Stomach (tissue), 8 donors: ENCODE measurements at regions not wholly inside any gene's neighbourhood (a gene's known extent, or its start where the extent isn't known, plus 50 kb on each side); places are given as distances from the start of the nearest gene placed in this dataset.

ENCODE experiments used
- DNase-seq, 2 donors: peaks; one replicate each; pipeline versions ENCODE4 v3.0.0 to v3.0.0-alpha.2; 2013 to 2019
- H3K27ac ChIP-seq, 5 donors: fragments of 200-600 bp in 4 of 5; sonication (generic) in 4 of 5; one replicate each; pipeline ENCODE4 v1.5.1; 2013 to 2019; ENCODE audit warnings: mild to moderate bottlenecking in 1 of 5, moderate library complexity in 1 of 5
- H3K27me3 ChIP-seq, 3 donors: fragments of 200-600 bp; sonication (generic); one replicate each; pipeline ENCODE4 v1.5.1; 2017 to 2019; ENCODE audit warnings: mixed run types in 1 of 3
- H3K36me3 ChIP-seq, 4 donors: fragments of 200-600 bp; sonication (generic); 1 replicate in 3 of 4; 2 replicates in 1 of 4; pipeline ENCODE4 v1.5.1; 2016 to 2019
- H3K4me1 ChIP-seq, 4 donors: fragments of 200-600 bp; sonication (generic); one replicate each; pipeline ENCODE4 v1.5.1; 2016 to 2019
- H3K4me3 ChIP-seq, 4 donors: fragments of 200-600 bp; sonication (generic) in 3 of 4; one replicate each; pipeline ENCODE4 v1.5.1; 2016 to 2019; ENCODE audit warnings: mild to moderate bottlenecking in 1 of 4
- H3K9me3 ChIP-seq, 4 donors: fragments of 200-600 bp; sonication (generic); one replicate each; pipeline ENCODE4 v1.5.1; 2016 to 2019
- EP300 ChIP-seq: sonication (generic); formaldehyde crosslinking; IDR thresholded peaks from one replicate; pipeline ENCODE4 v1.6.1; 2017; ENCODE audit warnings: antibody characterized with exemption
- POLR2A ChIP-seq, 4 donors: fragments of 450-650 bp; IDR thresholded peaks; one replicate each; pipeline ENCODE4 v1.6.1; 2016; ENCODE audit warnings: antibody characterized with exemption in 4 of 4, control low read depth in 2 of 4, mild to moderate bottlenecking in 1 of 4, moderate library complexity in 1 of 4
- POLR2AphosphoS5 ChIP-seq, 3 donors: sonication (generic); formaldehyde crosslinking; IDR thresholded peaks; one replicate each; pipeline ENCODE4 v1.6.1; 2016; ENCODE audit warnings: antibody characterized with exemption in 3 of 3
- WGBS, 5 donors: extraction: QIAGEN DNeasy Blood & Tissue Kit in 3 of 5; methylation state at CpG; one replicate each; pipeline versions ENCODE4 v1.1.5 to v1.1.7; 2013 to 2018; 5-methylcytosine and 5-hydroxymethylcytosine counted together
- intact Hi-C: fragments of 100-400 bp; cut with DNase I; formaldehyde crosslinking; loops from one replicate; pipeline ENCODE4 v1.15.1; 2023; ENCODE audit warnings: low total_unique reads
- TF ChIP-seq, protein P1 (sequence below), 7 experiments: fragments of 450-650 bp in 4 of 7; fragments of 200-600 bp in 3 of 7; sonication (generic) in 3 of 7; IDR thresholded peaks; one replicate each; pipeline ENCODE4 v1.5.1; 2016 to 2019; ENCODE audit warnings: antibody characterized with exemption in 7 of 7, control low read depth in 2 of 7, mild to moderate bottlenecking in 1 of 7
- donor health status: healthy with polysubstance abuse.
- donor health status: Bipolar disorder and iron deficiency.
- donor health status: healthy.

DNA sequence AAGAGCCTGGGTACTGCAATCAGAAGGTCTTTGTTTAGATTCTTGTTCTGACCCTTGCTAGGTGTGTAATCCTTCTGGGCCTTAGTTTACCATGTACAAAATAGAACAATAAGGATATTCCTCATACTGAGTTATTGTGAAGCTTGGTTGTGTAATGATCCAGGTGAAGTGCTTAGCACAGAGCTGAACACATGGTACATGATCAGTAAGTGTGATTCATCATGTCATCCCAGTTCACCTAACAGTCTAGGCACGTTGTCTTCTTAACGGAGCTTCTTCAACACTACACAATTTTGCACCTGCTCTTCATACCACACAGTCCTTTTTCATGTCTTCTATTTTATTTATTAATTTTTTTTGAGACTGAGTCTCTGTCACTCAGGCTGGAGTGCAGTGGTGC, 234.3 kb upstream of the TENM4 start:
- H3K27me3 ChIP-seq: no peaks in the 10 kb centered on the region
- no peaks in the 10 kb centered on the region for H3K36me3 ChIP-seq
- no peak overlapping the region for H3K27ac ChIP-seq
- H3K4me3 ChIP-seq: no peak overlapping the region
- no peak for DNase-seq
- no peaks in the 10 kb centered on the region for H3K9me3 ChIP-seq
- WGBS, 5 donors: 88 to 97% (median 91%) methylated on average over 2 of the region's 2 CpGs
- intact Hi-C loops: no loop called here
- no peaks in the 10 kb centered on the region for H3K4me1 ChIP-seq
- TF ChIP-seq, protein P1, sequence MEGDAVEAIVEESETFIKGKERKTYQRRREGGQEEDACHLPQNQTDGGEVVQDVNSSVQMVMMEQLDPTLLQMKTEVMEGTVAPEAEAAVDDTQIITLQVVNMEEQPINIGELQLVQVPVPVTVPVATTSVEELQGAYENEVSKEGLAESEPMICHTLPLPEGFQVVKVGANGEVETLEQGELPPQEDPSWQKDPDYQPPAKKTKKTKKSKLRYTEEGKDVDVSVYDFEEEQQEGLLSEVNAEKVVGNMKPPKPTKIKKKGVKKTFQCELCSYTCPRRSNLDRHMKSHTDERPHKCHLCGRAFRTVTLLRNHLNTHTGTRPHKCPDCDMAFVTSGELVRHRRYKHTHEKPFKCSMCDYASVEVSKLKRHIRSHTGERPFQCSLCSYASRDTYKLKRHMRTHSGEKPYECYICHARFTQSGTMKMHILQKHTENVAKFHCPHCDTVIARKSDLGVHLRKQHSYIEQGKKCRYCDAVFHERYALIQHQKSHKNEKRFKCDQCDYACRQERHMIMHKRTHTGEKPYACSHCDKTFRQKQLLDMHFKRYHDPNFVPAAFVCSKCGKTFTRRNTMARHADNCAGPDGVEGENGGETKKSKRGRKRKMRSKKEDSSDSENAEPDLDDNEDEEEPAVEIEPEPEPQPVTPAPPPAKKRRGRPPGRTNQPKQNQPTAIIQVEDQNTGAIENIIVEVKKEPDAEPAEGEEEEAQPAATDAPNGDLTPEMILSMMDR (IDR thresholded peaks at IDR 0.05): no peak
- TF ChIP-seq POLR2AphosphoS5 (IDR thresholded peaks at IDR 0.05) (no peak), EP300 (no peak), POLR2A (IDR thresholded peaks at IDR 0.05) (no peak)

DNA sequence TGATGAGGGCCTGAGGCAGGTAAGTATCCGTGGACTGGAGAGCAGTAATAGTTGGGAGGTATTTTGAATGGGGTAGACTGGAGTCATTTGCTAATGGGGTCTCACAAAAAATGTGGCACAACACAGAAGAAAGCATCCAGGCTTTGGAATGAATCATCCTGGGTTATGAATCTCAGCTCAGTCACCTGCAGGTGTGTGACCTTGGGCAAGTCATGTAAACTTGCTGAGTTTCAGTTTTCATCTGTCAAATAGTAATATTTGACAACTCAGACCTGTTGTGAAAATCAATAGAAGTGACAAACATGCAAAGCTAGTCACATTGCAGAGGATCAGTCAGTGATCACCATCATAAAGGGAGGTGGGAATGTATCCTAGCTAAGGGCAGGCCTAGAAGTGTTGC, 232.0 kb upstream of the TENM4 start:
- Histone ChIP-seq H3K36me3 (no peaks in the 10 kb centered on the region), H3K27me3 (no peaks in the 10 kb centered on the region), H3K9me3 (no peaks in the 10 kb centered on the region), H3K27ac (no peak overlapping the region), H3K4me1 (no peaks in the 10 kb centered on the region), H3K4me3 (no peak overlapping the region)
- no peak for DNase-seq
- TF ChIP-seq, protein P1 (IDR thresholded peaks at IDR 0.05): no peak
- no peak for TF ChIP-seq POLR2AphosphoS5 (IDR thresholded peaks at IDR 0.05)
- intact Hi-C loops: no loop called here
- WGBS, 5 donors: 70 to 100% (median 91%) methylated on average over 1 of the region's 1 CpG

GRCh38 chr11:79671401-79671800, 230.6 kb upstream of the TENM4 start:
- no peaks in the 10 kb centered on the region for H3K4me1 ChIP-seq
- no peak for DNase-seq
- WGBS, 5 donors: 65 to 87% (median 75%) methylated on average over 3 of the region's 3 CpGs
- no peaks in the 10 kb centered on the region for H3K36me3 ChIP-seq
- no peak for TF ChIP-seq POLR2A (IDR thresholded peaks at IDR 0.05)
- TF ChIP-seq EP300: no peak
- TF ChIP-seq, protein P1 (IDR thresholded peaks at IDR 0.05): no peak
- TF ChIP-seq POLR2AphosphoS5 (IDR thresholded peaks at IDR 0.05): no peak
- H3K27me3 ChIP-seq: no peaks in the 10 kb centered on the region
- intact Hi-C loops: no loop called here
- H3K27ac ChIP-seq: no peak overlapping the region
- H3K4me3 ChIP-seq: no peak overlapping the region
- H3K9me3 ChIP-seq: no peaks in the 10 kb centered on the region

GRCh38 chr11:79670882-79671281, 230.1 kb upstream of the TENM4 start:
- peak in 1 of 2 donors; percentile 18 for DNase-seq
- Histone ChIP-seq H3K27ac (no peak overlapping the region), H3K27me3 (no peaks in the 10 kb centered on the region), H3K4me3 (no peak overlapping the region), H3K36me3 (no peaks in the 10 kb centered on the region), H3K4me1 (no peaks in the 10 kb centered on the region), H3K9me3 (no peaks in the 10 kb centered on the region)
- intact Hi-C loops: no loop called here
- 45 to 61% (median 52%) methylated on average over 3 of the region's 3 CpGs for WGBS, 5 donors
- TF ChIP-seq POLR2AphosphoS5 (IDR thresholded peaks at IDR 0.05): no peak
- TF ChIP-seq, protein P1 (IDR thresholded peaks at IDR 0.05): no peak
- no peak for TF ChIP-seq POLR2A (IDR thresholded peaks at IDR 0.05)
- no peak for TF ChIP-seq EP300
